GM13977 (cell line): ENCODE measurements at regions not wholly inside any gene's neighbourhood (a gene's known extent, or its start where the extent isn't known, plus 50 kb on each side); places are given as distances from the start of the nearest gene placed in this dataset.

Experiments used
- DNase-seq: peaks from one replicate; pipeline ENCODE4 v3.0.0; 2012; ENCODE audit warnings: low spot score
- in situ Hi-C: fragments of 300-500 bp; cut with MboI; formaldehyde crosslinking; loops from one replicate; pipeline ENCODE4 v1.12.0; 2022; ENCODE audit warnings: low sequenced_read_pairs, low pct_unique_long_range_greater_than_20kb, mixed read lengths, inconsistent platforms; ENCODE audit not compliant: unreplicated experiment
- TF ChIP-seq, protein P1 (sequence below): IDR thresholded peaks from 2 replicates; pipeline ENCODE4 v1.5.1; 2012; ENCODE audit warnings: mild to moderate bottlenecking, control low read depth; ENCODE audit not compliant: insufficient read depth; ENCODE audit errors: extremely low read depth, missing control alignments

DNA sequence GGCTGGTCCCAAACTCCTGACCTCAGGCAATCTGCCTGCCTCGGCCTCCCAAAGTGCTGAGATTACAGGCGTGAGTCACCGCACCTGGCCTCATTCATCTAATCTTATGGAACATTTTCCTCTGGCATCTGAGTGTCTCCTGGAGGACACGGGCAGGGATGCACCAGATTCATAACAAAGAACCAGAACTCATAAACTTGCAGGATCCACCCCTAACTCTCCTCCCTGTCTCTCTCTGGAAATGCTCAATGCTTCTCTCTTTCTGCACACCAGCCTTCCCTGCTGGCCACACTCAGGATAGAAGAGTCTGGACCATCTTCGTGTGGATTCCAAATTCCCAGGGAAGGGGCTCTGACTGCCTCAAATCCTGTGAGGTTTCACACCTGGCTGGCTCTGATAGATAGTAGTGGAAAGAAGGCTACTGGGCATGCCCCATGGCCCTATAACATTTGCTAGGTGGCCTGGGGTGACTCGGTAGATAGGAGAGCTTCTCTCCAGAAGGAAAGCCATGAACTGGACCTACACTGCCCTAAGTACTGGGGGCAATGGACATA, 483.2 kb upstream of the GYPC start:
- TF ChIP-seq, protein P1, sequence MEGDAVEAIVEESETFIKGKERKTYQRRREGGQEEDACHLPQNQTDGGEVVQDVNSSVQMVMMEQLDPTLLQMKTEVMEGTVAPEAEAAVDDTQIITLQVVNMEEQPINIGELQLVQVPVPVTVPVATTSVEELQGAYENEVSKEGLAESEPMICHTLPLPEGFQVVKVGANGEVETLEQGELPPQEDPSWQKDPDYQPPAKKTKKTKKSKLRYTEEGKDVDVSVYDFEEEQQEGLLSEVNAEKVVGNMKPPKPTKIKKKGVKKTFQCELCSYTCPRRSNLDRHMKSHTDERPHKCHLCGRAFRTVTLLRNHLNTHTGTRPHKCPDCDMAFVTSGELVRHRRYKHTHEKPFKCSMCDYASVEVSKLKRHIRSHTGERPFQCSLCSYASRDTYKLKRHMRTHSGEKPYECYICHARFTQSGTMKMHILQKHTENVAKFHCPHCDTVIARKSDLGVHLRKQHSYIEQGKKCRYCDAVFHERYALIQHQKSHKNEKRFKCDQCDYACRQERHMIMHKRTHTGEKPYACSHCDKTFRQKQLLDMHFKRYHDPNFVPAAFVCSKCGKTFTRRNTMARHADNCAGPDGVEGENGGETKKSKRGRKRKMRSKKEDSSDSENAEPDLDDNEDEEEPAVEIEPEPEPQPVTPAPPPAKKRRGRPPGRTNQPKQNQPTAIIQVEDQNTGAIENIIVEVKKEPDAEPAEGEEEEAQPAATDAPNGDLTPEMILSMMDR = no peak
- in situ Hi-C loops = no loop called here
- DNase-seq = no peak

DNA sequence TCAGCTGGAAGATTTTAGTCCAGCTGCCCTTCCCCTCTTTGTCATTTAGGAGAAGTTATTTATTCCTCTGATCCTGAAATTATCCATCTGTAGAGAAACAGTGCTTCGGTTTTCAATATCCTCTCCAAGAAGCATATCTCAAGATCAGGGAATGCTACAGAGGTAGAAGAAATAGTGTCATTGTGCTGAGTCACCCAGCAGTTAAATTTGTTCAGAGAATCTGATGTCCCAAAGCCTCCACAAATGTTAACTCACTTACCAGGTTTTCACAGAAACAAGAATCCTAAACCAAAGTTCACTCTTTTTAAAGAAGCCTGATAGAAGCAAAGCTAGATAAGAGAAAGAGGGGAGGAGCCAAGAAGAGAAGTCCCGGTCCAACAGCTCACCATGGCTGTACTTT, 480.7 kb upstream of the GYPC start:
- DNase-seq = no peak
- in situ Hi-C loops = no loop called here
- TF ChIP-seq, protein P1 = no peak

DNA sequence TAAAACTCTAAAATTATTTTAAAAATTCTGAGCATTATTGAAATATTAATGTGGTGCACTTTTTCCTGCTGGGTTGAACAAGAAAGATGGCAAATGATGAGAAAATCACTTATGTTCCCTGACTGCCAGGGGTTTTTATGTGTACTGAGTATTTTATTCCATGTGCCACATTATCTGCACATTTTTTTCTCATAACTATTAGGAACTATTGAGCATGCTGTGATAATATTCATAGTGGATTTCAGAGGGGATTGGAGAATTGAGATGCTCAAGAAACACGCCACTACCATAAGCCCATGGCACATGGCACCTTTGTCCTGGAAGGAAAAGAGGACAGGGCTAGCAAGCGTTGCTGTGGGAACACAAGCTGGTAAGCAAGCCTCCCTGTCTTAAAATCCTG, 478.5 kb upstream of the GYPC start:
- TF ChIP-seq, protein P1 = no peak
- no peak for DNase-seq
- in situ Hi-C loops = no loop called here

DNA sequence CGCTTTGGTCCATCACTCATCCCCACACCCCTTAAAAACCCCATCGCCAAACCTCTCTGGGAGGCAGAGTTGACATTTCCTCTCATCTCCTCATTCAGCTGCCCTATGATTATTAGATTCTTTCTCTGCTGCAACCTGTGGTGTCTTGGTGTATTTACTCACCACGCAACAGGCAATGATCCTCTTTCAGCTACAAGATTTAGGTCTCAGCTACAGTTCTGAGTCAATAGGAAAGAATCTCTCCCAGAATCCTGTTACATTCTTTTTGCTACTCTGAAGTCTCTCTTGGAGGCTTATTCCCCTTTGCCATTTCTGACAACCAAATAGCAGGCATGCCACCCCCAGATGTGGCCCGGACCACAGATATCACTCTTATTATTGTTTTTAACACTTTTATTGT, 468.3 kb upstream of the GYPC start:
- TF ChIP-seq, protein P1 = no peak
- no peak for DNase-seq
- in situ Hi-C loops = no loop called here

DNA sequence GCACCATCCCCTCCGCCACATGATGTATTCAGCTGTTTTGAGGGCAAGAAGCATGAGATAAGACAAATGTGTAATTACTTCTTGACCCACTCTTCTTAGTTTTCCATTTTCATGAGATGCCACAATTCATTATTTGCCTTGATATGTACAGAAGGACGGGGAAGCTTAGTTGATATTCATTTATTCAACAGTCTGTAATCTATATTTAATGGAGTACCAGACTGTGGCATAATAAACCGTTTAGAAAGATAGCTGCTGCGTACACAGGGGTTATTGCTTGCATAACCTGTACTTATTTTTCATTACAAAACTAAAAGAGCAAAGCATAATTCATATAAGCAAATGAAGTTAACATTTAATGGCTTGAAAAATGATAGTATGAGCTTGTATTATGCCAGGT, 466.4 kb upstream of the GYPC start:
- DNase-seq = no peak
- TF ChIP-seq, protein P1 = no peak
- in situ Hi-C loops = no loop called here

DNA sequence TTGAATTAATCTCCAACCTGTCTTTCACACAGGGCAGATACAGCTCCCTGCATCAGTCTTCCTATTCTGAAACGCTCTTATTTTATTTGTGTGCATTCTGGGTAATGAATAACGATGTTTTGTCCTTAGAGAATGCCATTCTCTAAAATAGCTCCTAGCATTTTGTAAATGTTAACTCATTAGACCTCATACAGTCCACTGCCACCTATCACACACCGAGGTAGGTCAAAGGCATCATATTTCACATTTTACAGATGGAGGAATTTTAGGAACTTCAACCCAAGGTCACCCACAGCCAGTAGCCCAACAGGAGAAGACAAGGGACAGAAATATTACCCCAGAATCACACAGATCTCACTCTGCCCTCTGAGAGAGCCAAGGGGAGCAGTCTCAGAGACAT, 455.4 kb upstream of the GYPC start:
- in situ Hi-C loops = no loop called here
- no peak for DNase-seq
- TF ChIP-seq, protein P1 = no peak

DNA sequence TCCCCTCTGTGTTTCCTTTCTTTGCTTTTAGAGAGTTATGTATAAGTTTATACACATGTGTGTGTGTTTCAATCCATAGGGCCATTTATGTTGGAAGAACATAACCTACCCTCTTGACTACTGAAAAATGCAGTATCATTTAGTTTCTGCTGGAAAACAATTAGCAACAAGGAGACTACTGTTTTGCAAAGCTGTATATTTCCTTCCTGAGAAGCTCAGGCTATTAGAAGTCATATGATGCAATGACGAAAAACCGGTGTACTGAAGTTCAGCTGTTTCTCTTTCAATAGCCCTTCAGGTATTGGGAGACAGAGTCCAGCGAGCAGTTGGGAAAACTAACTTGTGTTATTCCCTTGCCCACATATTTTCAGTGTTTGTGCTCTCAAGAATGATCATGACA, 447.7 kb upstream of the GYPC start:
- in situ Hi-C loops = no loop called here
- no peak for DNase-seq
- TF ChIP-seq, protein P1 = no peak
